Neural cell (in vitro differentiated cells): ENCODE measurements at regions not wholly inside any gene's neighbourhood (a gene's known extent, or its start where the extent isn't known, plus 50 kb on each side); places are given as distances from the start of the nearest gene placed in this dataset.

Experiments used
- H2AFZ ChIP-seq: fragments of 200-600, 300-800 bp; sonication (generic), shearing (Covaris generic); 2 replicates; pipeline ENCODE4 v1.6.0; 2014; ENCODE audit warnings: low read depth, mild to moderate bottlenecking, antibody characterized with exemption, low read length, moderate library complexity
- H3F3A ChIP-seq: fragments of 200-600 bp; shearing (Covaris generic); 2 replicates; pipeline ENCODE4 v1.6.1; 2016; ENCODE audit warnings: mild to moderate bottlenecking, moderate library complexity, mixed read lengths, antibody characterized with exemption, low read length; ENCODE audit not compliant: insufficient read depth, poor library complexity, severe bottlenecking
- H3K27ac ChIP-seq: fragments of 200-600, 300-800 bp; sonication (generic), shearing (Covaris generic); 2 replicates; pipeline ENCODE4 v1.5.1; 2014; ENCODE audit warnings: mild to moderate bottlenecking, low read length, moderate library complexity
- H3K27me3 ChIP-seq: fragments of 300-800, 200-600 bp; sonication (generic), shearing (Covaris generic); 2 replicates; pipeline ENCODE4 v1.6.0; 2014; ENCODE audit warnings: mild to moderate bottlenecking, low read depth, low read length, moderate library complexity; ENCODE audit not compliant: insufficient read depth
- H3K36me3 ChIP-seq: fragments of 300-800, 200-600 bp; sonication (generic), shearing (Covaris generic); 2 replicates; pipeline ENCODE4 v1.5.1; 2014; ENCODE audit warnings: mild to moderate bottlenecking, antibody characterized with exemption, low read length, moderate library complexity; ENCODE audit not compliant: insufficient read depth
- H3K4me2 ChIP-seq: fragments of 300-800, 200-600 bp; sonication (generic), shearing (Covaris generic); 2 replicates; pipeline ENCODE4 v1.6.0; 2014; ENCODE audit warnings: mild to moderate bottlenecking, low read length
- H3K4me3 ChIP-seq: fragments of 300-800, 200-600 bp; sonication (generic), shearing (Covaris generic); 2 replicates; pipeline ENCODE4 v1.5.1; 2014; ENCODE audit warnings: mild to moderate bottlenecking, low read length, moderate library complexity
- H3K79me2 ChIP-seq: fragments of 200-600 bp; shearing (Covaris generic); replicated peaks from 2 replicates; pipeline ENCODE4 v1.6.0; 2014; ENCODE audit warnings: mild to moderate bottlenecking, low read length, moderate library complexity; ENCODE audit not compliant: insufficient read depth
- H3K9ac ChIP-seq: fragments of 300-800, 200-600 bp; sonication (generic), shearing (Covaris generic); 2 replicates; pipeline ENCODE4 v1.6.1; 2016; ENCODE audit warnings: mild to moderate bottlenecking, low read length, mixed read lengths
- H3K9me2 ChIP-seq: fragments of 200-600 bp; shearing (Covaris generic); 2 replicates; pipeline ENCODE4 v1.6.1; 2016; ENCODE audit warnings: mild to moderate bottlenecking, low read length, mixed read lengths; ENCODE audit not compliant: insufficient read depth
- H3K9me3 ChIP-seq: fragments of 200-600, 300-800 bp; sonication (generic), shearing (Covaris generic); 2 replicates; pipeline ENCODE4 v1.6.1; 2016; ENCODE audit warnings: mild to moderate bottlenecking, mixed run types, low read length, moderate library complexity, mixed read lengths
- H4K20me1 ChIP-seq: fragments of 200-600 bp; shearing (Covaris generic); 2 replicates; pipeline ENCODE4 v1.6.1; 2016; ENCODE audit warnings: mild to moderate bottlenecking, mixed run types; ENCODE audit not compliant: insufficient read depth
- CTCF ChIP-seq: fragments of 450-650 bp; IDR thresholded peaks from 2 replicates; pipeline ENCODE4 v1.5.1; 2014; ENCODE audit warnings: antibody characterized with exemption, mild to moderate bottlenecking, moderate library complexity; ENCODE audit not compliant: poor library complexity, severe bottlenecking
- EP300 ChIP-seq: fragments of 450-650 bp; conservative IDR thresholded peaks from 2 replicates; pipeline ENCODE4 v1.6.1; 2014; ENCODE audit warnings: antibody characterized with exemption, mild to moderate bottlenecking, moderate library complexity; ENCODE audit not compliant: poor library complexity, severe bottlenecking
- EZH2 ChIP-seq: fragments of 200-600, 300-800 bp; shearing (Covaris generic), sonication (generic); IDR thresholded peaks from 2 replicates; pipeline ENCODE4 v1.6.1; 2014; ENCODE audit warnings: antibody characterized with exemption, low read length, borderline replicate concordance, mild to moderate bottlenecking; ENCODE audit not compliant: insufficient read depth, poor library complexity, severe bottlenecking
- MXI1 ChIP-seq: fragments of 450-650 bp; conservative IDR thresholded peaks from 2 replicates; pipeline ENCODE4 v1.6.1; 2014; ENCODE audit warnings: antibody characterized with exemption, mild to moderate bottlenecking; ENCODE audit not compliant: poor library complexity, severe bottlenecking
- POLR2AphosphoS5 ChIP-seq: IDR thresholded peaks from 2 replicates; pipeline ENCODE4 v1.6.1; 2012
- RAD21 ChIP-seq: fragments of 450-650 bp; conservative IDR thresholded peaks from 2 replicates; pipeline ENCODE4 v1.6.1; 2014; ENCODE audit warnings: antibody characterized with exemption, mild to moderate bottlenecking, moderate library complexity
- REST ChIP-seq: IDR thresholded peaks from 2 replicates; pipeline ENCODE4 v1.6.1; 2012; ENCODE audit warnings: borderline replicate concordance
- SMC3 ChIP-seq: fragments of 450-650 bp; conservative IDR thresholded peaks from 2 replicates; pipeline ENCODE4 v1.6.1; 2014; ENCODE audit warnings: antibody characterized with exemption, mild to moderate bottlenecking, moderate library complexity; ENCODE audit not compliant: poor library complexity
- TAF1 ChIP-seq: IDR thresholded peaks from 2 replicates; pipeline ENCODE4 v1.6.1; 2012; ENCODE audit warnings: low read depth

- H3K79me2 ChIP-seq: no peaks in the 10 kb centered on the region
- no peaks in the 10 kb centered on the region for H4K20me1 ChIP-seq
- no peak overlapping the region for H3K27ac ChIP-seq
- no peak overlapping the region for H3K9ac ChIP-seq
- H3K4me3 ChIP-seq: no peak overlapping the region
- TF ChIP-seq TAF1 (no peak), SMC3 (no peak), POLR2AphosphoS5 (no peak), MXI1 (no peak), EZH2 (no peak)
- no peaks in the 10 kb centered on the region for H3K9me3 ChIP-seq
- no peaks in the 10 kb centered on the region for H3K36me3 ChIP-seq
- no peak overlapping the region for H2AFZ ChIP-seq
- no peaks in the 10 kb centered on the region for H3K9me2 ChIP-seq
- H3F3A ChIP-seq: no peaks in the 10 kb centered on the region
- no peak overlapping the region for H3K4me2 ChIP-seq
- H3K27me3 ChIP-seq: no peaks in the 10 kb centered on the region
Measured at GRCh38 chr2:235405612-235406361, 88.1 kb upstream of the AGAP1 start.

DNA sequence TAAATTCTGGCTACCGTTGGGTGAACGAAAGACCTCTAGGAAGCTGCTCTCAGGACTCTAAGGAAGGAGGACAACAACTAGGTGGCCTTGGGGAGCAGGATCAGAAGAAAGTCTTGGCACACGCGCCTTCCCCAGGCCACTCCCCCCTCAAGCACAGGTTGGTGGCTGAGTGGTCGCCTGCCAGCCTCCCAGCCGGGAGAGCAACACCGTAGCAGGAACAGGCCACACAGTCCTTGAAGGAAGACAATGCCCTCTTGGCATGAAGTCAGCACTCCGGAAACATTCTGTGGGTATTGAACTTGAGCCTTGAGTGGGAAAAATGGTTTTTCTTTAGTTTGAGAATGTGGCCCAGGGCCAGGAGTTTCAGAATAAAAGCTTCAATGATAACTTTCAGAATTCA, 87.4 kb upstream of the AGAP1 start:
- Histone ChIP-seq H4K20me1 (no peaks in the 10 kb centered on the region), H3K4me2 (no peak overlapping the region), H3K9me3 (no peaks in the 10 kb centered on the region), H2AFZ (no peak overlapping the region), H3K79me2 (no peaks in the 10 kb centered on the region), H3K4me3 (no peak overlapping the region), H3F3A (no peaks in the 10 kb centered on the region), H3K27ac (no peak overlapping the region), H3K9ac (no peak overlapping the region), H3K27me3 (no peaks in the 10 kb centered on the region), H3K36me3 (no peaks in the 10 kb centered on the region), H3K9me2 (no peaks in the 10 kb centered on the region)
- TF ChIP-seq CTCF (no peak), RAD21 (no peak)

GRCh38 chr2:235411905-235412485, 81.8 kb upstream of the AGAP1 start:
- Histone ChIP-seq H2AFZ (no peak overlapping the region), H4K20me1 (no peaks in the 10 kb centered on the region)
- TF ChIP-seq CTCF: no peak
- no peak for TF ChIP-seq SMC3
- no peak for TF ChIP-seq REST
- TF ChIP-seq EZH2: no peak
- no peak for TF ChIP-seq TAF1
- no peak for TF ChIP-seq POLR2AphosphoS5
- no peak for TF ChIP-seq EP300
- TF ChIP-seq MXI1: no peak
- TF ChIP-seq RAD21: no peak

More at GRCh38 chr2:235411905-235412485, 81.8 kb upstream of the AGAP1 start:
- H3K27me3 ChIP-seq: no peaks in the 10 kb centered on the region
- no peaks in the 10 kb centered on the region for H3K79me2 ChIP-seq
- H3F3A ChIP-seq: no peaks in the 10 kb centered on the region
- no peak overlapping the region for H3K4me2 ChIP-seq
- H3K9ac ChIP-seq: no peak overlapping the region
- no peaks in the 10 kb centered on the region for H3K36me3 ChIP-seq
- no peak overlapping the region for H3K4me3 ChIP-seq
- H3K9me3 ChIP-seq: no peaks in the 10 kb centered on the region
- H3K27ac ChIP-seq: no peak overlapping the region
- H3K9me2 ChIP-seq: no peaks in the 10 kb centered on the region
